Fibroblast of lung (primary cell): ENCODE measurements at regions not wholly inside any gene's neighbourhood (a gene's known extent, or its start where the extent isn't known, plus 50 kb on each side); places are given as distances from the start of the nearest gene placed in this dataset.

ENCODE experiments used
- CTCF ChIP-seq, 2 donors: IDR thresholded peaks in 1 of 2; conservative IDR thresholded peaks in 1 of 2; 1 replicate in 1 of 2; 2 replicates in 1 of 2; pipeline ENCODE4 v1.5.1; 2011 to 2012; ENCODE audit warnings: low read length in 2 of 2, control low read depth in 1 of 2, inconsistent platforms in 1 of 2, low read depth in 1 of 2, mild to moderate bottlenecking in 1 of 2
- EZH2 ChIP-seq: IDR thresholded peaks from 2 replicates; pipeline ENCODE4 v1.5.1; 2012; ENCODE audit warnings: low read length, control low read depth, mild to moderate bottlenecking; ENCODE audit errors: missing control alignments

DNA sequence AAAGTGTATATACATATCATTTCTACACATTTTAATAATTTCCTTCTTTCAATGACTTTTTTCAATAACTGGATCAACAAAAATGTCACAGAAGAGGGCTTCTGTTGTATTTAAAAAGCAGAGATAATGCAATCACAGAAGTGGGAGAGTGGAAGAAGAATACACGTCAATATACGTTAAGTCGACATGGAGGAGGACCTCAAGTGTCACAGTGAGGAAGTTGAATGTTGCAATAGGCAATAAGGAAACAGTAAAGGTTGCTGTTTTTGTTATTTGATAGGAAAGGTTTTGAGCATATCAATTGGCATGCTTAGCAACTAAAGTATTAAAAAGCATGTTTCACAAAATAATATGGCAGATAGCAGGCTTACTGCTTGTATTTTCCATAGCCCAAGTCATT is 184.0 kb upstream of the NR4A3 start:
- TF ChIP-seq CTCF (conservative IDR thresholded peaks at IDR 0.05 in 1 of 2, IDR thresholded peaks at IDR 0.05 in 1 of 2; ENCODE audit: low read depth in 1 of 2, low read length in 2 of 2) (no peak), EZH2 (no peak)
